ENCODE measurements at regions not wholly inside any gene's neighbourhood (a gene's known extent, or its start where the extent isn't known, plus 50 kb on each side); places are given as distances from the start of the nearest gene placed in this dataset.

DNA sequence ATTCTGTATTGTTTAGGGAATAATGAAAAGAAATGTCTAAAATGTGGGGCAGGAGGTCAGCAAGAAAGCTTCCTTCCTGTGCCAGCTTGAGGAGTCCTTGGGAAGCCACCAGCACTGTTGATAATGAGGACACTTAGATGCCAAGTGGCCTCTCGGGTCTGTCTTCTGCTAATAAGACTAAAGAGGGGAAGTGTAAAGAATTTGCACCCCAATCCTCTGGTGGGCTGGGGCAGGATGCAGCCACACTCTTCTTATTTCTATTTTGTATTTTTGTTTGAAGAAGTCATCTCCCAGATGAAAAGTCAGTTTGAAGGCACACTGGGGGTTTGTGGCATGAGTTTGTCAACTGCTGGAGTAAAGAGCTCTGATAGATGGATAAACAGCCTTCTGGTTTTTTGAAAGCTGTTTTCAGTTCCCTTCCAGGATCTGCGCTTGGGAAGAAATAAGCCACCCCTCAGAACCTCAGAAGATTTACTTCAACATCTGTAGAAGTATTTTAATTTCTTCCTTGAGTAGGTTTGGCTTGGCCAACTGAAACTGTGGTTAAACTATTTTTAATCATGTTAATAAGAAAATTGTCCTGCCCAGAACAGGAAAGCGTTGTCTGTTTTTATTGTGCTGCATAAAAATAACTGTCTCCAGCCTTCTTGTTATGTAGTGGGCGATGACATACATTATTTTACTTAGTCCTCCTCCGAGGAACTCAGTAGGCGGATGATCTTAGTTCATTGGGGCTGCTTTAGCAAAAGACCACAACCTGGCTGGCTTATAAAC lies 128.8 kb upstream of the GPR26 start:
- POLR2A ChIA-PET = no interaction called here
- DNase-seq (ENCODE audit: extremely low spot score) = no peak
- CTCF ChIA-PET = no interaction called here
- TF ChIP-seq SUZ12 (IDR thresholded peaks at IDR 0.05) (no peak), L3MBTL2 (conservative IDR thresholded peaks at IDR 0.05) (no peak), CTBP1 (IDR thresholded peaks at IDR 0.05; ENCODE audit: borderline replicate concordance) (no peak), SP1 (IDR thresholded peaks at IDR 0.05) (no peak), BHLHE40 (IDR thresholded peaks at IDR 0.05; ENCODE audit: borderline replicate concordance) (no peak), TARDBP (IDR thresholded peaks at IDR 0.05) (no peak), LEF1 (IDR thresholded peaks at IDR 0.05; ENCODE audit: borderline replicate concordance) (no peak)
- TF ChIP-seq, protein P1, sequence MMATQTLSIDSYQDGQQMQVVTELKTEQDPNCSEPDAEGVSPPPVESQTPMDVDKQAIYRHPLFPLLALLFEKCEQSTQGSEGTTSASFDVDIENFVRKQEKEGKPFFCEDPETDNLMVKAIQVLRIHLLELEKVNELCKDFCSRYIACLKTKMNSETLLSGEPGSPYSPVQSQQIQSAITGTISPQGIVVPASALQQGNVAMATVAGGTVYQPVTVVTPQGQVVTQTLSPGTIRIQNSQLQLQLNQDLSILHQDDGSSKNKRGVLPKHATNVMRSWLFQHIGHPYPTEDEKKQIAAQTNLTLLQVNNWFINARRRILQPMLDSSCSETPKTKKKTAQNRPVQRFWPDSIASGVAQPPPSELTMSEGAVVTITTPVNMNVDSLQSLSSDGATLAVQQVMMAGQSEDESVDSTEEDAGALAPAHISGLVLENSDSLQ (IDR thresholded peaks at IDR 0.05) = no peak

- CTCF ChIA-PET = no interaction called here
- DNase-seq (ENCODE audit: extremely low spot score) = no peak
- POLR2A ChIA-PET = no interaction called here
- TF ChIP-seq, protein P1 (IDR thresholded peaks at IDR 0.05) = no peak
- TF ChIP-seq NFRKB (IDR thresholded peaks at IDR 0.05) = no peak
- no peak for TF ChIP-seq HDGF (IDR thresholded peaks at IDR 0.05; ENCODE audit: borderline replicate concordance)
- no peak for TF ChIP-seq BHLHE40 (IDR thresholded peaks at IDR 0.05; ENCODE audit: borderline replicate concordance)
- TF ChIP-seq ELF4 (IDR thresholded peaks at IDR 0.05) = no peak
- TF ChIP-seq L3MBTL2 (conservative IDR thresholded peaks at IDR 0.05) = no peak
These were observed 127.5 kb upstream of the GPR26 start for GRCh38 chr10:123538401-123539320.

DNA sequence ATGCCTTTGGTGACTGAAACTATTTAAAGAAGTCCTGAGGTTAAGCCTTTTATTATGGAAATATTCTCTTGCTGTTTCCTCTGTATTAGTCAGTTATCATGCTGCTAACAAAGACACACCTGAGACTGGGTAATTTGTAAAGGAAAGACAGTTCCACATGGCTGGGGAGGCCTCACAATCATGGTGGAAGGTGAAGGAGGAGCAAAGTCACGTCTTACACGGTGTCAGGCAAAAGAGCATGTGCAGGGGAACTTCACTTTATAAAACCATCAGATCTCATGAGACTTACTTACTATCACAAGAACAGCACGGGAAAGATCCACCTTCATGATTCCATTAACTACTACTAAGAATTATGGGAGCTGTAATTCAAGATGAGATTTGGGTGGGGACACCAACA lies 121.2 kb upstream of the GPR26 start:
- TF ChIP-seq BHLHE40 (IDR thresholded peaks at IDR 0.05; ENCODE audit: borderline replicate concordance) (no peak), CTBP1 (IDR thresholded peaks at IDR 0.05; ENCODE audit: borderline replicate concordance) (no peak), FOXM1 (IDR thresholded peaks at IDR 0.05; ENCODE audit: borderline replicate concordance) (no peak), SUZ12 (IDR thresholded peaks at IDR 0.05) (no peak), LEF1 (IDR thresholded peaks at IDR 0.05; ENCODE audit: borderline replicate concordance) (no peak), ARNT (IDR thresholded peaks at IDR 0.05) (no peak), SP1 (IDR thresholded peaks at IDR 0.05) (no peak), FOXK2 (IDR thresholded peaks at IDR 0.05) (no peak), ZNF384 (IDR thresholded peaks at IDR 0.05) (no peak), TARDBP (IDR thresholded peaks at IDR 0.05) (no peak), HDGF (IDR thresholded peaks at IDR 0.05; ENCODE audit: borderline replicate concordance) (no peak), ELF4 (IDR thresholded peaks at IDR 0.05) (no peak), FOXA1 (IDR thresholded peaks at IDR 0.05) (no peak), NFRKB (IDR thresholded peaks at IDR 0.05) (no peak), L3MBTL2 (conservative IDR thresholded peaks at IDR 0.05) (no peak)
- TF ChIP-seq, protein P1 (IDR thresholded peaks at IDR 0.05) = no peak
- ChIA-PET POLR2A (no interaction called here), CTCF (no interaction called here)
- no peak for DNase-seq (ENCODE audit: extremely low spot score)

- DNase-seq (ENCODE audit: extremely low spot score) = no peak
- POLR2A ChIA-PET = no interaction called here
- TF ChIP-seq SP1 (IDR thresholded peaks at IDR 0.05) (no peak), ARNT (IDR thresholded peaks at IDR 0.05) (no peak)
- TF ChIP-seq, protein P1 (IDR thresholded peaks at IDR 0.05) = peak; percentile 89
- CTCF ChIA-PET = no interaction called here
These were observed 117.4 kb upstream of the GPR26 start for GRCh38 chr10:123548770-123549169.

- CTCF ChIA-PET = no interaction called here
- no peak for DNase-seq (ENCODE audit: extremely low spot score)
- TF ChIP-seq CTBP1 (IDR thresholded peaks at IDR 0.05; ENCODE audit: borderline replicate concordance) (no peak), SP1 (IDR thresholded peaks at IDR 0.05) (no peak), FOXM1 (IDR thresholded peaks at IDR 0.05; ENCODE audit: borderline replicate concordance) (no peak), SUZ12 (IDR thresholded peaks at IDR 0.05) (no peak), ELF4 (IDR thresholded peaks at IDR 0.05) (no peak), TARDBP (IDR thresholded peaks at IDR 0.05) (no peak), L3MBTL2 (conservative IDR thresholded peaks at IDR 0.05) (no peak), ARNT (IDR thresholded peaks at IDR 0.05) (no peak), HDGF (IDR thresholded peaks at IDR 0.05; ENCODE audit: borderline replicate concordance) (no peak), FOXA1 (IDR thresholded peaks at IDR 0.05) (no peak), BHLHE40 (IDR thresholded peaks at IDR 0.05; ENCODE audit: borderline replicate concordance) (no peak), LEF1 (IDR thresholded peaks at IDR 0.05; ENCODE audit: borderline replicate concordance) (no peak), NFRKB (IDR thresholded peaks at IDR 0.05) (no peak), FOXK2 (IDR thresholded peaks at IDR 0.05) (no peak), ZNF384 (IDR thresholded peaks at IDR 0.05) (no peak)
- TF ChIP-seq, protein P1 (IDR thresholded peaks at IDR 0.05) = no peak
- POLR2A ChIA-PET = no interaction called here
These were observed 116.2 kb upstream of the GPR26 start for GRCh38 chr10:123549761-123550454.

Measured in HEK293T (cell line).